GM19468 (cell line): ENCODE measurements at regions not wholly inside any gene's neighbourhood (a gene's known extent, or its start where the extent isn't known, plus 50 kb on each side); places are given as distances from the start of the nearest gene placed in this dataset.
"Not testable (repeated sequence)": the region's sequence is repeated elsewhere in the genome, so short reads cannot be mapped to it uniquely, and the experiment has no call there.

Experiments used
- ATAC-seq: cut with Tn5 transposase; IDR thresholded peaks from one replicate; pipeline ENCODE4 v1.9.1; 2021; ENCODE audit warnings: mild to moderate bottlenecking, moderate library complexity, moderate number of reproducible peaks; ENCODE audit not compliant: unreplicated experiment; ENCODE audit errors: extremely low read depth

DNA sequence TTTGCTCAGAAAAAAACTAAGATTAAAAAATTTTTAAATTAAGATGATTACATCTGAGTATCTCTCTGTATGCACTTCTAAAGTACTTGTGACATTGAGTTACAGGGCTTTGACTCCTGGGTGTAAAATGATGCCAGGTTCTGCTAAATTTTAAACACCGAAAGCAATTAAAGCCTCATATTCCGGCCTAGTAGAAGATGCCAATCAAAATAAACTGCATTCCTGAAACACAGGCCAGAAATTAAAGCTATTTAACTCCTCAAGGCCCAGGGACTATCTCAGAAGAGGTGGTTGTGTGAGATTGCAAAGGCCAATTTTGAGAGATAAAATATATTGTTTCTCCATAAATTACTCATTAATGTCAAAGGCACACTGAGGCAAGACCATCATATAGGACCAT lies 388.3 kb downstream of the KIF20B start:
- ATAC-seq = no peak

DNA sequence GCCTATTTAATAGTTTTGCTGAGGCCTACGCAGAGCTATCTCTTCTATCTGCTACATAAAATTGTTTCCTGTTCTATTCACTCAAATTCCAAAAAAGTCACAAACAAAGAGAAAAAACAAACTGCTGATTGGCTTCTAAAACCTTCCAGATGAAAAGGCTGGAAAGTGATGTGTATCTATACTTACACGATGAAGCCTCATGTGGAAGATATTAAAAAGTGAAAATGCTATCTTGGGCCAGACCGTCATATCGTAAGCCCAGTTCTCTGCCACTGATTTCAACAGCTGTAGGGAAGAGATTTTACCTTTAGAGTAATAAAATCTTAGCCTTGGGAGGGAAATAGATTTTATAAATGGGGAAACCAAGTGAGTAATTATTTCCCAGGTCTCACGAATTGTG lies 394.8 kb downstream of the KIF20B start:
- no peak for ATAC-seq

DNA sequence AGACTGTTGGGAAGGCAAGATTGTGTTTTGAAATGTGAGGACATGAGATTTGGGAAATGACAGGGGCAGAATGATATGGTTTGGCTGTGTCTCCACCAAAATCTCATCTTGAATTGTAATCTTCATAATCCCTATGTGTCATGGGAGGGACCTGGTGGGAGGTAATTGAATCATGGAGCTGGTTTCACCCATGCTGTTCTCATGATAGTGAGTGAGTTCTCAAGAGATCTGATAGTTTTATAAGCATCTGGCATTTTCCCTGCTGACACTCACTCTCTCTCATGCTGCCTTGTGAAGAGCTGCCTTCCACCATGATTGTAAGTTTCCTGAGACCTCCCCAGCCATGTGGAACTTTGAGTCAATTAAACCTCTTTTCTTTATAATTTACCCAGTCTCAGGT lies 406.2 kb downstream of the KIF20B start:
- ATAC-seq = not testable (repeated sequence)

DNA sequence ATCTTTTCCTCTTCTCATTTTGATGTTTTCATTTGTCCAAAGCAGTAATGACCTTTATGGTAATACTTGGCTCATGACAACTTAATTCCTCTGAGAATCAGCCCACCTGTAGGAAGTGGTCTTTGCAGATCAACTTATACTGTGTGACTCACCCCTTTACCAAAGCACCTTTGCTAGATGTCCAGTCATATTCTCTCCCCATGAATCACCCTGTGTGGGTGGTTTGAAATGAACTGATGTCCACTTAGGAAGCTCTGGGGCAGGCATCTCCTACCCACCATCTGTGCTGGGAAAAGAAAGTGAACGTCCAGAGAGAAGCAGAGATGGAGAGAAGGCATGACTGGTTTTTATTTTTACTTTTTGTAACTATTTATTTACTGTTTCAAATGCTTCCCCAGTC lies 410.3 kb downstream of the KIF20B start:
- no peak for ATAC-seq

DNA sequence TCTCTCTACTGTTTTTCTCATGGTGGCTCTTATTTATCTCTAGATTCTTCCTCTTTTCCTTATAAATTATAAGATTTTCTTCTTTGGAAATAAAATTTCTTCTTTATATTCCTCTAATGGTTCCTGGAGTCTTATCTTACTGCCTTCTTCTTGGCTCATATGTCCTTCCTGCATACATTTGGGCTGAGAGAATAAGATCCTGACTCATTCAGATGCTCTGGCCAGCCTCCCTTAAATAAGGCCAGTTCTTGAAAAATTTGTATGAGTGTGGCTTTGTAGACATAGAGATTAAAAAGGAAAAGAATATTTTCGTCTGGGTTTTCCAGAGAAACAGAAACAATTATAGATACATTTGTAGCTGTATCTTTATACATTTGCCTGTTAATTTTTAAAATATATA lies 411.3 kb downstream of the KIF20B start:
- ATAC-seq = no peak

DNA sequence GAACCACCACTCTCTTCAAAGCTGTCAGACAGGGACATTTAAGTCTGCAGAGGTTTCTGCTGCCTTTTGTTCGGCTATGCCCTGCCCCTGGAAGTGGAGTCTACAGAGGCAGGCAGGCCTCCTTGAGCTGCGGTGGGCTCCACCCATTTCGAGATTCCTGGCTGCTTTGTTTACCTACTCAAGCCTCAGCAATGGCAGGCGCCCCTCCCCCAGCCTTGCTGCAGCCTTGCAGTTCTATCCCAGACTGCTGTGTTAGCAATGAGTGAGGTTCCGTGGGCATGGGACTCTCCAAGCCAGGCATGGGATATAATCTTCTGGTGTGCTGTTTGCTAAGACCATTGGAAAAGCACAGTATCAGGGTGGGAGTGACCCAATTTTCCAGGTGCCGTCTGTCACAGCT lies 417.2 kb downstream of the KIF20B start:
- not testable (repeated sequence) for ATAC-seq

DNA sequence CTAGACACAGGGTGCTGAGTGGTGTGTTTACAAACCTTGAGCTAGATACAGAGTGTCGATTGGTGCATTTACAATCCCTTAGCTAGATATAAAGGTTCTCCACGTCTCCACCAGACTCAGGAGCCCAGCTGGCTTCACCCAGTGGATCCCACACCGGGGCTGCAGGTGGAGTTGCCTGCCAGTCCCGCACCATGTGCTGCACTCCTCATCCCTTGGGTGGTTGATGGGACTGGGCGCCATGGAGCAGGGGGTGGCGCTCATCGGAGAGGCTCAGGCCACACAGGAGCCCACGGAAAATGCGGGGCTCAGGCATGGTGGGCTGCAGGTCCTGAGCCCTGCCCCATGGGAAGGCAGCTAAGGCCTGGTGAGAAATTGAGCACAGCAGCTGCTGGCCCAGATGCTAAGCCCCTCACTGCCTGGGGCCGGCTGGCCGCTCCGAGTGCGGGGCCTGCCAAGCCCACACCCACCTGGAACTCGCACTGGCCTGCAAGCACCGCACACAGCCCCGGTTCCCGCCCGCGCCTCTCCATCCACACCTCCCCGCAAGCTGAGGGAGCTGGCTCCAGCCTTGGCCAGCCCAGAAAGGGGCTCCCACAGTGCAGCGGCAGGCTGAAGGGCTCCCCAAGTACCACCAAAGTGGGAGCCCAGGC lies 418.4 kb downstream of the KIF20B start:
- not testable (repeated sequence) for ATAC-seq

DNA sequence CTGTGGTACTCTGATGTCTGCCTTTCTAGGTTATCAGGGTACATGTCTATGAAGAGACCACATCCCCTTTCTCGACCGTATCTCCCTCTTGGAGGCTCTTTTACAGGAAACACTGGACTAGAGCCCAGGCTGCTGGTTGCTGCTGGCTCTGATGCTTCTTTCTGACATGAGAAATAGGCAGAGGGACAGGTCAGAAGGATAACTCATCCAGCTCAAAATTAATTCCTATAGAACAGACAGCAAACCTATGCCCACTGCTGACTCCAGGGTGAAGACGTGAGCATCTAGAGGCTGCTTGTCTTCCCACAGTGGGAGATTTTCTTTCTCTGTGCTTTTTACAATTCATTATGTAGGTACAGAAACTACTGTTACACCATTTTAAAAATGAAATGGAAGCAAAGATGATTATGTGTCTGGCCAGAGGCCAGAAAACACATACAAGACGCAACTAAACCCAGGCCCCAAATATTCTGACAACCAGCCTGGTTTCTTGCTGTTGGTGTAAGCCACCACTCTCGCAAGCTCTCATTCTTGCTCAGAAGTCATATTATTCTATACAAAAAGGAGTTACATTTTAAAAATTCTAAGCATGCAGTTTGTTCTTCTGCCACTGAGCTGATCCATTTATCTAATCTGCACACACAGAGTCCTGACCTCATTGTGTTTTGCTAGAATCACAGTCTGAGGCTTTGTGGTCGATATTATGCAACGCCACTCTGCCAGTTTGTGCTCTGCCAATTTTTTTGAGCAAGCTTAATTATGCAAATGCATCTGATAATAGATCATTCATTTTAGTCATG lies 424.3 kb downstream of the KIF20B start:
- no peak for ATAC-seq

DNA sequence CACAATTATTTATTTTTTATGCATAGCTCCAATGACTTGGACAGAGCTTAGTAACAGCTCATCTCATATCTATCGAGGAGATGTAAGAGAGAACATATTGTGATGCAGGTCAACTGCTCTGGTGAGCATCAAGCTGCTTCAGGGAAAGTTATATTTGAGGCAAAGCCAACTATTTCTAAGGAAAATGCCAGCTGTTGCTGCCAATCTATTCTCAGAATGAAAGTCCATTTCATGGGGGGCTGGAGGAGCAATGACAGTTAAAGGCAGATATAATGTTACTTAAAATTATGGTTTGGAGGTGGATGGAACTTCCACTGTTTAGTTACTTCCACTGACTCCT lies 424.8 kb downstream of the KIF20B start:
- no peak for ATAC-seq

DNA sequence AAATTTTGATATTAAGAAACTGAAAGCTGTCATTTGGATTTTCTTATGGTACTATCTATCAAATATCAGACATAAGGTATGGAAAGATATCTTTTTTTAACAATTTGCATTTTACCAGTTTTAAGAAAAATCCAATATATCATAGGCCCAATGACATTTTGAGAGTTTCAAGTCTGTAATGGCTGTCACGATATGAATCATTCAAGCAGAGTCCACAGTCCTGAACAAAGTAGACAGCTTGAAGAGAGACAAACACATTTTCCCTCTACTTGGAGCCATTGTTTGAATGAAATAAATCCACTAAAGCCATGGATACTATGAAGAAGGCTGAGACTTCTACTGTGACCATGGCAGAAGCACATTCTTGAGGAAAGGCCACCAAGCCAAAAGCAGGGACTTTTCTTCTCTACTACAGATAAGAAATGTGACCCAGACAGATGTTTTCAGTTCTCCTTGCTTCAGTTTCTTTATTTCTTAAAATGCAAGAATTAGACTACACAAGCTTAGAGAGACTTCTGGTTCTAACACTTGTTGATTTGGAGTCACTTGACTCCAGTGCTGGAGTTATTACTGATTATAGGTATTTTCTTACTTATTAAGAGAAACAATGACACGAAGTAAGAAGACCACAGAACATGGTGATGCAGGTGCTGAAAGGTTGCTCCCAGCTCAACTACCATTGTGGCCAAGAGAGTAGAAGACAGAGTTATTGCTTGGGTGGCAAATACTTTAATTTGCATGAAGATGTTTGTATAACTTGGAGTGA lies 429.1 kb downstream of the KIF20B start:
- ATAC-seq = no peak

DNA sequence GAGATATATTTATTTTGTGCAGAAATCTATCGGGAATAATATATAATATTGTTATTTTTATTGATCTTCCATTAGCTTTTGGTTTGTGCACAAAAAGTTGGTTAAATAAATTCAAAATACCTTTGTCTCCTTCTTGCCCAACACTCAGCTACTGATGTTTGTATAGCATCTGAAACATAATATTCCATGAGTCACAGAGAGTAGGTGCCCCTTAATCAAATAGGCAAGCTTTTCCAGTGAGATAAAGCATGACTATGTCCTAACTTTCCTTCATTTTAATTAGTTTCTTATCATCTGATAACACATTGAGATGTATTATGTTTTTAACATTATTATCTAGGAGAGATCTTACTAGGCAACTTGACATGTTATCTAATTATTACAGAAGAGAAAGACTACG lies 432.2 kb downstream of the KIF20B start:
- no peak for ATAC-seq

DNA sequence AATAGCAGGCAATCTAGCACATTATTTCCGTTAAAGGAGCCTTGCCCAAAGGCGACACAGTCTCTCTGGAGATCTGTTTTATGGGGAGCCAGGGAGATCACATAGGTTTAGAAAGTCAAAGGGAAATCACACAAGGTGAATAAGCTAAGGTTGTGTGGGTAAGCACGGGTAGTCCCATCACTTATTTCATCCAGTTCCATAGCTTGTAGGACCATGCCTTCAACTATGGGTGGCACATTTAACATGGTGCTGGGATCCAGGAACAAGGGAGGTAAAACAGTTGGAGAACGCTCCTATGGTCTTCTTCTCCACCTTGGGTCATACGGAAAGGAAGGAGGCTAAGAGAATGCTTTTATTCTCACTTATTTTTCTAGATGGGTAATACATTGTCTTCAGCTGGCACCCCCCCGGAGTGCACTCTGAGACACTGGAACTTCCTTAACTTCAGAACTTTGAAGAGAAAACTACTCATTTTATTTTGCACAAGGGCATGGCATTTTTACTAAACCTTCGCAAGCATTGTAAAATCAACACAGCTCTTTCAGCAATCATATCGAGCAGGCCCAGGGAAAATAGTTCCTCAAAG lies 435.4 kb downstream of the KIF20B start:
- no peak for ATAC-seq

DNA sequence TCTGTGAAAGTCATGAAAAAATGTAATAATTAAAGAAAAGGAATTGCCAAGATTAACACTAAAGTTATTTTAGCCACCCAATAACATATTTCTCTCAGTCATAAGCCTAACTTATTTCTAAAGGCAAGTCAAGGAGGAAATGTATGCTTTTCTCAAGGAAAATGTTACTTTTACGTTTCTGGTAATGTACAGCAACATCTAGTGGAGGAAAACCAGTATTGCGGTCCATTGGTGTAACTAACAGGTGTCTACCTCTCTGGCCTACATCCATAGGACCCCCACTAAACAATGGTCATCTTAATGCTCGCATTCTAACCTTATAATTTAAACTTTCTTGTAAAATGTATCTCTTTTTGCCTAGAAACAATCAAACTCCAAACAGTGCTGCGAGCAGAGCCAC lies 437.5 kb downstream of the KIF20B start:
- no peak for ATAC-seq

DNA sequence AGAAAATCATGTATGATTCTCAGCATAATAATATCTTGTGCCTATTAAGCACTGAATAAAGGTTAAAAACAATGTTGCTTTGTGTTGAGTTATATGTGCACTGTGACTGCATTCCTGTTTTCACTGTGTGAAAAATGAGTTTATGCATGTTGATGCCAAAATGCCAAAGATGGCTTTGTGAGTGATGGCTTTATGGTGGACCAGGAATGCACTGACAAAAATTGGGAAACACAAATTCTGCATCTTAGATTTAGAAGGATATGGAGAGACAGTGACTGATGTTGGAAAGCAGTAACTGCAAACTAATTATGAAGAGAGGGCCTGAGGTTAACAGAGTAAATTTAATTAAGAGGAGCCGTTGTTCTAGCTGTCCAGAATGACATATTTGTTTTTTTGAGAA lies 440.4 kb downstream of the KIF20B start:
- ATAC-seq = no peak

DNA sequence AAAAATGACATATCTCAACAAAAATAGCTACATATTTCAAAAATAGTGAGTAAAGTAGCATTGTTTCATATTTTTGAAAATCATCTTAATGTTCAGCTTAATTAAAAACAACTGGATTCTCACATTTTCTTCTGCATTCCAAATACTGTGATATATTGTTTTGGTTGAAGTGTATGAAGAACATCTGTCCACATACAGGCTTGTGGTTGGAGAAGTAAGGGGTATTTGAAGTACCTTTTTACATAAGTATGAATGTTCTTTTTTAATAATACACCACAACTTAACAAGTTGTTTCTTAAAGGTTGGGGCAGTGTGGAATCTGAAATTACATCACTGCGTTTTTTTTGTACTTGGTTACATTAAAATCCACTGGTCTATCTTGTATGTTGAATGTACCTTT lies 442.5 kb downstream of the KIF20B start:
- no peak for ATAC-seq

DNA sequence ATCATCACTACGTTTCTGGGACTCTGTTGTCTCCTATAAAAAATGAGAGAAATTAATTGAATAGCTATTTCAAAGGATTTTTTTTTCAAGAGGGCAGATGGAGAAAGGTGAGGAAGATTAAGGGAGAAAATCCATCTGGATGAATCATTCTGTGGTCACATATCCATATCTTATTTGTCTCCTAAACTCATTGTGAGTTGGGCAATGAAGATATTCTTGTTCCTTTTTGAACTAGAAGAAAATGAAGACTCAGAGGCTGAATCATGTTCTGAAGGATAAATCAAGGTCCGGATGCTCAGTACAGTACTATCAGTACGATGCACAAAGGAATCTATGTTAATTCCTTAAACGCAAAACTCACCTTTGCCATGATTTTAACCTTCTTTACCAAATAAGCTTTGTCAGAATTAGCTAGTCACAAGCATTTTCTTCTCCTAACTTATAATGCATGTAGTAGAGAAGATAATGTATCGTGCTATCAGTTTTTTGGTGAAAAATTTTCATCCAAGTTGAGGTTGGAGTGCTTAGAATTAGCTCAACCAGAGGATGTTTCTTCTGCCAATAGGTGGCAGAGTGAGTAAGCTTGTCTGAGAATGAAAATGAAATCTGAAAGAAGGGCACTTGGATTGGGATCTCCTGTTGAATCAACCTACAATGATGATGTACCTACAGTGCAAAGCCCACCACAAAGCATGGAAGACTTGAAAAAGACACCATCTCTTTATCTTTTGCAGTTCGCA lies 446.9 kb downstream of the KIF20B start:
- no peak for ATAC-seq

DNA sequence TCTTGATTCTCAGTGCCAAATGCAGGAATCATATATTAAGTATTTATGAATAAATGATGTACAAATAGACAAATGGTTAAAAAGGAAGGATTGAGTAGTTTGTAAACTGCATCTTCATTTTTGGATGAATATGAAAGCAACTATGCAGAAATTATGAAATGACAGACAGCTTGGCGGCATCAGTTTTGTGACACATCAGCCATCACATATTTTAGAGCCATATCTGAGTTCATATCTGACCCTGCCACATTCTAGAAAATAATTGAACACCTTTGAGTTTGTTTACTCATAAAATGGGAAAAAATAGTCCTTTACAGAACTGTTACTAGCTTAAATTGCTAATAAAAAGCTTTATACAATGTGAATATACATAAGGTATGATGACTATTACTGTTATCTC lies 448.2 kb downstream of the KIF20B start:
- ATAC-seq = no peak

DNA sequence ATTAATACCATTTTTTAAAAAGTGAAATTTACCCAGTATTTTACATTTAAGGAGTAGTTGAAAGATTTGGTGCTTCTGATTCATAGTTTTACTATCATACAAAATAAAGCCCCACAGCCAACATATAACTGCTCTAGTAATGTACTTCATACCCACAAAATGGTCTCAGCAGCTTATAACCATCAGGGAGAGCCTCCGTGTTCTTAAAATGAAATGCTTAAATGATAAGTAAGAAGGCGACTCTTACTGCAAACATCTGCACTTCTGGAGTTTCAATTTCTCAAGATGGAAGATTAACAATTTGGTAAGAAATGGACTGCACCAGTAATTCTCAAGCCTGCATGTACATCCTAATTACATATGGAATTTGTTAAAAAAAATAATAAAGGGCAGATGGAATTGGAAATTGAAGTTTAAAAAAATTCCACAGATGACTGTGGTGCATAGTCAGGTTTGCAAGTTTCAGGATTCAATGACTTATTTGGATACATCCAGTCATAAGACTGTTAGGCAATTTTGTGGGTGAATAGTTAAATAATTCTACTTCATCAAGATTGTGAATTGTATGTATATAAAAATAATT lies 461.0 kb downstream of the KIF20B start:
- no peak for ATAC-seq

DNA sequence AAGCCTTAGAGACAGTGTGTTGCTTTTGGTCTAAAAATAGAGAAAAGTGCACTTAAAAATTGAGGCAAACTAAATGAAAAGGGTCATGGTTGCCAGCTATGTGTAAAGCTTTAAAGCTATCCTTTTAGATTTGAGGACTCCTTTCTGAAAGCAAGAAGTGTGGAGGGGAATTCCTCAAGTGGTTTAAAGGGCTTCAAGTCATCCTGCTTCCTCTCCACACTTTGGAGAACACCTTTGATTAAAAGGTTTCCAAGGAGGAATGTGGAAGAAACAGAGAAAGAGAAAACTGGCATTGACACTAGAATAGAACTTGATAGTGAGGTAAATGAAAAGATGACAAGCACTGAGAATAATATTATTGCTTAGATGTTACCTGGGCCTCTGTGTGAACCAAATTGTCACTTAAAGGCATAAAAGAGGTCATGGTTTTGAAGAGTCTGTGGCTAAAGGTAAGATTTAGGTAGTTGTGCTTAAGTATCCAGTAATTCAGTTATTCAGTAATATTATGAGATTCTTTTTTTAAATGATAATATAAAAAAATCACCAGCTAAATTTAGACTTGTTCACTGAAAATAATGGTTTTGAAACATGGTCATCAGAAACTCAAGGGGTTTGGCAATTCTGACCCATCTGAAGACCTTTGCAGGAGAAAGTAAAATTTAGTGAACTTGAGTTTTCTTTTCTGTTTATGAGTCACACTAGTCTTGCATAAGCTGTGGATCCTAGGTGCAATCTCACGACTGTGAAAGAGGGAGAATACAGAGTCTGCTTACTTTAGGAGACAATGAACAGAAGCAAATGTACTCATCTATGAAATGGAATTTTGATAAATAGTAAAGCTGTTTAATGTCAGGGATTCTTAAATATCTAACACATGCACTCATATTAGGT lies 466.0 kb downstream of the KIF20B start:
- no peak for ATAC-seq
